ENCODE measurements at regions not wholly inside any gene's neighbourhood (a gene's known extent, or its start where the extent isn't known, plus 50 kb on each side); places are given as distances from the start of the nearest gene placed in this dataset.

GRCh38 chr4:179123084-179123483 lies 1680.8 kb upstream of the AGA start:
- WGBS, 2 experiments (ENCODE audit: extremely low coverage in 2 of 2, insufficient read length in 1 of 2): no CpG with 5 or more reads among the region's 2 CpGs
- ATAC-seq (ENCODE audit: low read depth): no peak
- Histone ChIP-seq H3K27me3 (ENCODE audit: control insufficient read depth, insufficient read depth, low read length) (no peaks in the 10 kb centered on the region), H3K56ac (ENCODE audit: extremely low read depth, insufficient read depth, low read length) (no peak overlapping the region), H3K4me3 (ENCODE audit: insufficient read depth, low read depth, low read length) (no peak overlapping the region), H4K20me1 (ENCODE audit: insufficient read depth, low read length) (no peaks in the 10 kb centered on the region), H2BK5ac (ENCODE audit: low read depth, low read length, poor library complexity, severe bottlenecking) (no peak overlapping the region), H3K14ac (replicated peaks; ENCODE audit: low read depth, low read length) (no peak overlapping the region), H3K4me1 (ENCODE audit: control insufficient read depth, insufficient read depth, low read length) (no peaks in the 10 kb centered on the region), H3K4ac (ENCODE audit: low read depth, low read length) (no peak overlapping the region), H2BK15ac (ENCODE audit: low read depth, low read length) (no peak overlapping the region), H4K5ac (ENCODE audit: low read depth, low read length) (no peak overlapping the region), H4K8ac (ENCODE audit: low read depth in 2 of 2, low read length in 2 of 2) (no peak overlapping the region), H3K36me3 (ENCODE audit: control insufficient read depth, insufficient read depth, low read length) (no peaks in the 10 kb centered on the region), H3K4me2 (ENCODE audit: low read depth, low read length) (no peak overlapping the region), H3K79me1 (ENCODE audit: low read depth in 1 of 2, low read length in 2 of 2) (no peaks in the 10 kb centered on the region), H3K18ac (ENCODE audit: low read depth, low read length) (no peak overlapping the region), H3K9ac (ENCODE audit: low read depth, low read length) (no peak overlapping the region), H2AK9ac (replicated peaks; ENCODE audit: low read depth, low read length, poor library complexity) (no peak overlapping the region), H3K23ac (ENCODE audit: low read depth, low read length) (no peak overlapping the region), H3K27ac (ENCODE audit: insufficient read depth, low read length) (no peak overlapping the region), H2AK5ac (ENCODE audit: low read depth, low read length) (no peak overlapping the region), H2BK20ac (ENCODE audit: low read depth, low read length) (no peak overlapping the region), H3K9me1 (ENCODE audit: insufficient read depth, low read length) (no peaks in the 10 kb centered on the region), H4K91ac (ENCODE audit: insufficient read depth, low read depth, low read length) (no peak overlapping the region), H2AFZ (replicated peaks; ENCODE audit: low read length, poor library complexity) (no peak overlapping the region), H3K9me3 (ENCODE audit: control insufficient read depth, insufficient read depth, low read length) (no peaks in the 10 kb centered on the region), H2BK120ac (ENCODE audit: low read depth, low read length) (no peak overlapping the region)
- CTCF ChIA-PET: no interaction called here
- POLR2A ChIA-PET (ENCODE audit: unreplicated experiment): no interaction called here
- TF ChIP-seq RCOR1 (IDR thresholded peaks at IDR 0.05; ENCODE audit: insufficient replicate concordance, low read length) (no peak), MAZ (IDR thresholded peaks at IDR 0.05; ENCODE audit: borderline replicate concordance, low read depth, low read length) (no peak), USF2 (IDR thresholded peaks at IDR 0.05; ENCODE audit: low read depth, low read length) (no peak), CTCF (conservative IDR thresholded peaks at IDR 0.05; ENCODE audit: low read depth, low read length) (no peak), SMC3 (IDR thresholded peaks at IDR 0.05; ENCODE audit: low read depth, low read length) (no peak), BHLHE40 (IDR thresholded peaks at IDR 0.05; ENCODE audit: low read depth, low read length) (no peak), CHD1 (IDR thresholded peaks at IDR 0.05; ENCODE audit: low read depth, low read length) (no peak), RFX5 (IDR thresholded peaks at IDR 0.05; ENCODE audit: low read depth, low read length) (no peak), CEBPB (IDR thresholded peaks at IDR 0.05; ENCODE audit: low read depth, low read length) (no peak), RAD21 (IDR thresholded peaks at IDR 0.05; ENCODE audit: low read length) (no peak), FOS (IDR thresholded peaks at IDR 0.05; ENCODE audit: low read depth, low read length) (no peak), MAFK (IDR thresholded peaks at IDR 0.05; ENCODE audit: low read depth, low read length) (no peak), NFE2L2 (IDR thresholded peaks at IDR 0.05; ENCODE audit: low read depth, low read length) (no peak), POLR2A (IDR thresholded peaks at IDR 0.05; ENCODE audit: low read depth, low read length) (no peak)
- BruUV-seq (replicated peaks): no TSS peak
- dilution Hi-C loops (cut with HindIII; ENCODE audit: low sequenced_read_pairs, unreplicated experiment): no loop called here
- DNase-seq: no peak
- intact Hi-C loops (cut with micrococcal nuclease): no loop called here
- in situ Hi-C loops (cut with MboI; ENCODE audit: low sequenced_read_pairs): no loop called here

Measured in IMR-90 (cell line).